ENCODE measurements at regions not wholly inside any gene's neighbourhood (a gene's known extent, or its start where the extent isn't known, plus 50 kb on each side); places are given as distances from the start of the nearest gene placed in this dataset.

- TF ChIP-seq, protein P1, sequence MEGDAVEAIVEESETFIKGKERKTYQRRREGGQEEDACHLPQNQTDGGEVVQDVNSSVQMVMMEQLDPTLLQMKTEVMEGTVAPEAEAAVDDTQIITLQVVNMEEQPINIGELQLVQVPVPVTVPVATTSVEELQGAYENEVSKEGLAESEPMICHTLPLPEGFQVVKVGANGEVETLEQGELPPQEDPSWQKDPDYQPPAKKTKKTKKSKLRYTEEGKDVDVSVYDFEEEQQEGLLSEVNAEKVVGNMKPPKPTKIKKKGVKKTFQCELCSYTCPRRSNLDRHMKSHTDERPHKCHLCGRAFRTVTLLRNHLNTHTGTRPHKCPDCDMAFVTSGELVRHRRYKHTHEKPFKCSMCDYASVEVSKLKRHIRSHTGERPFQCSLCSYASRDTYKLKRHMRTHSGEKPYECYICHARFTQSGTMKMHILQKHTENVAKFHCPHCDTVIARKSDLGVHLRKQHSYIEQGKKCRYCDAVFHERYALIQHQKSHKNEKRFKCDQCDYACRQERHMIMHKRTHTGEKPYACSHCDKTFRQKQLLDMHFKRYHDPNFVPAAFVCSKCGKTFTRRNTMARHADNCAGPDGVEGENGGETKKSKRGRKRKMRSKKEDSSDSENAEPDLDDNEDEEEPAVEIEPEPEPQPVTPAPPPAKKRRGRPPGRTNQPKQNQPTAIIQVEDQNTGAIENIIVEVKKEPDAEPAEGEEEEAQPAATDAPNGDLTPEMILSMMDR (conservative IDR thresholded peaks at IDR 0.05): no peak
- no peak overlapping the region for H3K27ac ChIP-seq
These were observed 341.8 kb downstream of the C12orf50 start for GRCh38 chr12:87687362-87687761.

GRCh38 chr12:87685696-87686095 is 343.5 kb downstream of the C12orf50 start:
- no peak overlapping the region for H3K27ac ChIP-seq
- TF ChIP-seq, protein P1 (conservative IDR thresholded peaks at IDR 0.05): no peak

- no peak overlapping the region for H3K27ac ChIP-seq
- TF ChIP-seq, protein P1 (conservative IDR thresholded peaks at IDR 0.05): no peak
These were observed 349.9 kb downstream of the C12orf50 start for GRCh38 chr12:87679251-87679650.

DNA sequence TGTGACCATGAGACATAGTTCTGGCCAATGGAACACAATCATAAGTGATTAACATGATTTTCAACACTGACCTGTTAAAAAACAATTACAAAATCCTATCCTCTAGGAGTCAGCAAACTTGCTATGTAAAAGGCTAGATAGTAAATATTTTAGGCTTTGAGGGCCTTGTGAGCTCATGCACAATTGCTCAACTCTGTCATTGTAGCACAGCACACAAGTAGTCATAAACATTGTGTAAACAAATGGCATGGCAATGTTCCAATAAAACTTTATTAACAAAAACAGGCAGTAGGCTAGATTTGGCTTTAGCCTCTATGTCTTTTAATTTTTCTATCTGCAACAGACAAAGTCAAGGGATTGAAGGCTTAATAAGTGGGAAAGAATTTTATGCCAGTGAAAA is 350.7 kb downstream of the C12orf50 start:
- TF ChIP-seq, protein P1 (conservative IDR thresholded peaks at IDR 0.05): no peak

GRCh38 chr12:87676731-87677130 is 352.5 kb downstream of the C12orf50 start:
- H3K27ac ChIP-seq: no peak overlapping the region
- TF ChIP-seq, protein P1 (conservative IDR thresholded peaks at IDR 0.05): no peak

More for the DNA sequence above, 350.7 kb downstream of the C12orf50 start:
- H3K27ac ChIP-seq: no peak overlapping the region

- H3K27ac ChIP-seq: no peak overlapping the region
- TF ChIP-seq, protein P1 (conservative IDR thresholded peaks at IDR 0.05): no peak
These were observed 357.4 kb downstream of the C12orf50 start for GRCh38 chr12:87671757-87672156.

DNA sequence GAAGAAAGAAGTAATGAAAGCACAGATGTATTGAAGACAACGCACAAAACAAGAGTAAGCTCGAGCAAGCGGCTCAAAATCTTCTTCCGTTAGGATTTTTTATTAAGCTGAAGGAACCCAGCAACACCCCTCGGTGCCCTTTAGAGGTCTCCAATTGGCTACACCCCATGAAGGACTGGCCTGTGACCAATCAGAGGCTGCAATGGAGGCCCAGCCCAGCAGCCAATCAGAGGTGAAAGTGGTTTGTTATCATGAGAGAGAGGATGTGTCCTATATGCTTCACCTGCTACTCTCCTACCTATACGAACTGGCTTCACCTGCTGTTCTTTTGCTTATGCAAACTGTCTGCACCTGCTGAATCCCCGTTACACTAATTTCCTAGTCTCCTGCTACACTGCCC is 358.8 kb downstream of the C12orf50 start:
- H3K27ac ChIP-seq: no peak overlapping the region
- TF ChIP-seq, protein P1 (conservative IDR thresholded peaks at IDR 0.05): no peak

DNA sequence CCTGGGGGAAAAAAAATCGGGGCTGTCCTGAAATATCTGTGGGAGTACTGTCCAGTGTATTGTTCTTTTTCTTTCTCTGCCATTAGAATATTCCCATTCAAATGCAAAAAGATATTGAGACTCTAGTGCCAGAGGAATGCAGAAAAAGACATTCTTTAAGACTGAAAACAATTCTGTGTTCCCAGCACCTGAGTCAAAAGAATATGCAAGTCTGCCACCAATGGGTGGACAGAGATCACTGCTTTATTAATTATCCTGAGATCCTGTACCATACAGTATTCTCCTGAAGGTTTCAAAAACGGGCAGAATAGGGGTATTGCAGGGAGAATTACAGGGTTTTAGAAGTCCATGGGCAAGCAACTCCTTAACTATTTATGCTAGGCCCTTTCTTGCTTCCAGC is 361.8 kb downstream of the C12orf50 start:
- TF ChIP-seq, protein P1 (conservative IDR thresholded peaks at IDR 0.05): peak; percentile 80
- no peak overlapping the region for H3K27ac ChIP-seq
